ENCODE measurements at regions not wholly inside any gene's neighbourhood (a gene's known extent, or its start where the extent isn't known, plus 50 kb on each side); places are given as distances from the start of the nearest gene placed in this dataset.

DNA sequence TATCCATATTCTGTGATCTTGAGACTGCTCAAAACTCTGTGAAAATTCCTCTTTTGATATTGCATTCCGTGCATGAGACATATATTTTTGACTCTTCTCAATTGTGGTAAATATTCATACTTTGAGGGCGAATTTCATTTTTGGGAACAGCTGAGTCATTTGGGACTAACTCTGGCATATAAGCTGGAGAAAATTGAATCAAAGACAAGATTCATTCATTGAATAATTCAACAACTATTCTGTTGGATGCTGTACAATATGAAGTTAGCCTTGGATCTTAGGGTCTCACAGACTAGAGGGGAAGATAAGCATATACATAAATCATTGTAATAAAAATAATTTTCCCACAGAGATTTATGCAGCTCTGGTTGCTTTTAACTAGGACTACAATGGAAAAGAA lies 183.2 kb upstream of the NEBL start:
- no peak for TF ChIP-seq EZH2phosphoT487 (IDR thresholded peaks at IDR 0.05; ENCODE audit: low read depth)
- TF ChIP-seq, protein P1, sequence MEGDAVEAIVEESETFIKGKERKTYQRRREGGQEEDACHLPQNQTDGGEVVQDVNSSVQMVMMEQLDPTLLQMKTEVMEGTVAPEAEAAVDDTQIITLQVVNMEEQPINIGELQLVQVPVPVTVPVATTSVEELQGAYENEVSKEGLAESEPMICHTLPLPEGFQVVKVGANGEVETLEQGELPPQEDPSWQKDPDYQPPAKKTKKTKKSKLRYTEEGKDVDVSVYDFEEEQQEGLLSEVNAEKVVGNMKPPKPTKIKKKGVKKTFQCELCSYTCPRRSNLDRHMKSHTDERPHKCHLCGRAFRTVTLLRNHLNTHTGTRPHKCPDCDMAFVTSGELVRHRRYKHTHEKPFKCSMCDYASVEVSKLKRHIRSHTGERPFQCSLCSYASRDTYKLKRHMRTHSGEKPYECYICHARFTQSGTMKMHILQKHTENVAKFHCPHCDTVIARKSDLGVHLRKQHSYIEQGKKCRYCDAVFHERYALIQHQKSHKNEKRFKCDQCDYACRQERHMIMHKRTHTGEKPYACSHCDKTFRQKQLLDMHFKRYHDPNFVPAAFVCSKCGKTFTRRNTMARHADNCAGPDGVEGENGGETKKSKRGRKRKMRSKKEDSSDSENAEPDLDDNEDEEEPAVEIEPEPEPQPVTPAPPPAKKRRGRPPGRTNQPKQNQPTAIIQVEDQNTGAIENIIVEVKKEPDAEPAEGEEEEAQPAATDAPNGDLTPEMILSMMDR (IDR thresholded peaks at IDR 0.05; ENCODE audit: low read depth, low read length), result no peak
- Histone ChIP-seq H3K4me1 (ENCODE audit: low read length) (no peaks in the 10 kb centered on the region), H3K27me3 (ENCODE audit: low read depth, low read length) (no peaks in the 10 kb centered on the region), H3K9me3 (ENCODE audit: insufficient read depth, low read length) (no peaks in the 10 kb centered on the region), H2AFZ (ENCODE audit: low read depth, low read length) (no peak overlapping the region), H3K36me3 (replicated peaks; ENCODE audit: low read depth, low read length) (no peaks in the 10 kb centered on the region), H4K20me1 (ENCODE audit: insufficient read depth, low read length) (no peaks in the 10 kb centered on the region), H3K27ac (ENCODE audit: low read length) (no peak overlapping the region), H3K4me2 (ENCODE audit: low read length) (no peak overlapping the region), H3K4me3 (ENCODE audit: low read length) (no peak overlapping the region), H3K79me2 (ENCODE audit: low read length) (no peaks in the 10 kb centered on the region), H3K9ac (ENCODE audit: low read length) (no peak overlapping the region)

- Histone ChIP-seq H2AFZ (ENCODE audit: low read depth, low read length) (no peak overlapping the region), H3K4me2 (ENCODE audit: low read length) (no peak overlapping the region), H3K36me3 (replicated peaks; ENCODE audit: low read depth, low read length) (no peaks in the 10 kb centered on the region), H3K4me3 (ENCODE audit: low read length) (no peak overlapping the region), H3K79me2 (ENCODE audit: low read length) (no peaks in the 10 kb centered on the region), H4K20me1 (ENCODE audit: insufficient read depth, low read length) (no peaks in the 10 kb centered on the region), H3K27ac (ENCODE audit: low read length) (no peak overlapping the region), H3K9me3 (ENCODE audit: insufficient read depth, low read length) (no peaks in the 10 kb centered on the region), H3K4me1 (ENCODE audit: low read length) (no peaks in the 10 kb centered on the region), H3K27me3 (ENCODE audit: low read depth, low read length) (no peaks in the 10 kb centered on the region), H3K9ac (ENCODE audit: low read length) (no peak overlapping the region)
- TF ChIP-seq, protein P1 (IDR thresholded peaks at IDR 0.05; ENCODE audit: low read depth, low read length), result no peak
- no peak for TF ChIP-seq EZH2phosphoT487 (IDR thresholded peaks at IDR 0.05; ENCODE audit: low read depth)
These were observed 182.2 kb upstream of the NEBL start for GRCh38 chr10:21079330-21079658.

GRCh38 chr10:21078410-21079329 lies 181.6 kb upstream of the NEBL start:
- Histone ChIP-seq H3K4me2 (ENCODE audit: low read length) (no peak overlapping the region), H2AFZ (ENCODE audit: low read depth, low read length) (no peak overlapping the region), H3K79me2 (ENCODE audit: low read length) (no peaks in the 10 kb centered on the region), H3K9ac (ENCODE audit: low read length) (no peak overlapping the region), H3K27me3 (ENCODE audit: low read depth, low read length) (no peaks in the 10 kb centered on the region), H3K9me3 (ENCODE audit: insufficient read depth, low read length) (no peaks in the 10 kb centered on the region), H3K27ac (ENCODE audit: low read length) (no peak overlapping the region), H4K20me1 (ENCODE audit: insufficient read depth, low read length) (no peaks in the 10 kb centered on the region), H3K36me3 (replicated peaks; ENCODE audit: low read depth, low read length) (no peaks in the 10 kb centered on the region), H3K4me3 (ENCODE audit: low read length) (no peak overlapping the region), H3K4me1 (ENCODE audit: low read length) (no peaks in the 10 kb centered on the region)
- no peak for TF ChIP-seq EZH2phosphoT487 (IDR thresholded peaks at IDR 0.05; ENCODE audit: low read depth)
- TF ChIP-seq, protein P1 (IDR thresholded peaks at IDR 0.05; ENCODE audit: low read depth, low read length), result peak; percentile 63

DNA sequence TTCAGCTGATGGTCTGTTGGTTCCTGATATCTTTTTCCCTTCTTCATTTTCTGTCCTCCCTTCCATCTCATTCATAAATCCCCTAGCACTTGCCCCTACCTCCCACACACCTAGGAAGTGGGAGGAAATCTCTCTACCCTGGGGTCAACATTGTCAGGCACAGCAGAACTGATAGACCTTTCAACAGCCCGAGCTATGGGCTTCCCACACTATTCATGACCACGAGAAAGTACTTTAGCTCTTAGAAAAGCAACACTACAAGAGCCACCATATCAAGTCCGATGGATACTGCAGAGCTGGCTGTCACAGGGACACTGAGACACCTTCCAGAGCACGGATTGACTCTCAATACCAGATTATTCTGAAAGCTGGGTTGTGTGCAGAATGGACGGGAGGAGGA lies 180.6 kb upstream of the NEBL start:
- no peaks in the 10 kb centered on the region for H3K9me3 ChIP-seq (ENCODE audit: insufficient read depth, low read length)
- H3K4me3 ChIP-seq (ENCODE audit: low read length), result no peak overlapping the region
- no peak overlapping the region for H2AFZ ChIP-seq (ENCODE audit: low read depth, low read length)
- no peak overlapping the region for H3K4me2 ChIP-seq (ENCODE audit: low read length)
- H3K36me3 ChIP-seq (replicated peaks; ENCODE audit: low read depth, low read length), result no peaks in the 10 kb centered on the region
- H4K20me1 ChIP-seq (ENCODE audit: insufficient read depth, low read length), result no peaks in the 10 kb centered on the region
- H3K79me2 ChIP-seq (ENCODE audit: low read length), result no peaks in the 10 kb centered on the region
- no peaks in the 10 kb centered on the region for H3K4me1 ChIP-seq (ENCODE audit: low read length)
- H3K27ac ChIP-seq (ENCODE audit: low read length), result no peak overlapping the region
- TF ChIP-seq, protein P1 (IDR thresholded peaks at IDR 0.05; ENCODE audit: low read depth, low read length), result no peak
- TF ChIP-seq EZH2phosphoT487 (IDR thresholded peaks at IDR 0.05; ENCODE audit: low read depth), result no peak
- no peak overlapping the region for H3K9ac ChIP-seq (ENCODE audit: low read length)
- no peaks in the 10 kb centered on the region for H3K27me3 ChIP-seq (ENCODE audit: low read depth, low read length)

Measured in OCI-LY3 (cell line).